PC-3 (cell line): ENCODE measurements at regions not wholly inside any gene's neighbourhood (a gene's known extent, or its start where the extent isn't known, plus 50 kb on each side); places are given as distances from the start of the nearest gene placed in this dataset.

Source experiments
- EZH2 ChIP-seq: fragments of 300-600 bp; sonication (generic); IDR thresholded peaks from one replicate; pipeline ENCODE4 v1.6.1; 2017; ENCODE audit warnings: antibody characterized with exemption, mild to moderate bottlenecking, low read length; ENCODE audit not compliant: unreplicated experiment
- TF ChIP-seq, protein P1 (sequence below): fragments of 300-600 bp; sonication (generic); conservative IDR thresholded peaks from 2 replicates; pipeline ENCODE4 v1.5.1; 2017; ENCODE audit warnings: antibody characterized with exemption, low read depth, mild to moderate bottlenecking, low read length

- TF ChIP-seq, protein P1, sequence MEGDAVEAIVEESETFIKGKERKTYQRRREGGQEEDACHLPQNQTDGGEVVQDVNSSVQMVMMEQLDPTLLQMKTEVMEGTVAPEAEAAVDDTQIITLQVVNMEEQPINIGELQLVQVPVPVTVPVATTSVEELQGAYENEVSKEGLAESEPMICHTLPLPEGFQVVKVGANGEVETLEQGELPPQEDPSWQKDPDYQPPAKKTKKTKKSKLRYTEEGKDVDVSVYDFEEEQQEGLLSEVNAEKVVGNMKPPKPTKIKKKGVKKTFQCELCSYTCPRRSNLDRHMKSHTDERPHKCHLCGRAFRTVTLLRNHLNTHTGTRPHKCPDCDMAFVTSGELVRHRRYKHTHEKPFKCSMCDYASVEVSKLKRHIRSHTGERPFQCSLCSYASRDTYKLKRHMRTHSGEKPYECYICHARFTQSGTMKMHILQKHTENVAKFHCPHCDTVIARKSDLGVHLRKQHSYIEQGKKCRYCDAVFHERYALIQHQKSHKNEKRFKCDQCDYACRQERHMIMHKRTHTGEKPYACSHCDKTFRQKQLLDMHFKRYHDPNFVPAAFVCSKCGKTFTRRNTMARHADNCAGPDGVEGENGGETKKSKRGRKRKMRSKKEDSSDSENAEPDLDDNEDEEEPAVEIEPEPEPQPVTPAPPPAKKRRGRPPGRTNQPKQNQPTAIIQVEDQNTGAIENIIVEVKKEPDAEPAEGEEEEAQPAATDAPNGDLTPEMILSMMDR = no peak
- no peak for TF ChIP-seq EZH2
Measured at GRCh38 chr5:143663872-143664271, 148.1 kb upstream of the HMHB1 start.
